Astrocyte (in vitro differentiated cells and primary cell): ENCODE measurements at regions not wholly inside any gene's neighbourhood (a gene's known extent, or its start where the extent isn't known, plus 50 kb on each side); places are given as distances from the start of the nearest gene placed in this dataset.

Experiments used
- DNase-seq: peaks from one replicate; pipeline ENCODE4 v3.0.0-alpha.2; 2010; ENCODE audit warnings: low read depth
- FAIRE-seq: peaks from 2 replicates; lab custom pipeline; 2011; peaks lifted over from hg19 to GRCh38; lab: Jason Lieb, UNC
- H2AFZ ChIP-seq: 2 replicates; pipeline ENCODE4 v1.6.0; 2012; ENCODE audit warnings: low read depth, low read length, inconsistent platforms
- H3K27ac ChIP-seq: 2 replicates; pipeline ENCODE4 v1.5.1; 2011; ENCODE audit warnings: low read depth, low read length, inconsistent platforms
- H3K27me3 ChIP-seq: 2 replicates; pipeline ENCODE4 v1.6.0; 2011; ENCODE audit warnings: low read length, inconsistent platforms; ENCODE audit not compliant: insufficient read depth
- H3K36me3 ChIP-seq: 2 replicates; pipeline ENCODE4 v1.5.1; 2011; ENCODE audit warnings: low read length, inconsistent platforms; ENCODE audit not compliant: insufficient read depth
- H3K4me1 ChIP-seq: 2 replicates; pipeline ENCODE4 v1.5.1; 2011; ENCODE audit warnings: low read length, inconsistent platforms; ENCODE audit not compliant: insufficient read depth
- H3K4me2 ChIP-seq: 2 replicates; pipeline ENCODE4 v1.6.0; 2012; ENCODE audit warnings: low read length, inconsistent platforms
- H3K4me3 ChIP-seq: 2 replicates; pipeline ENCODE4 v1.5.1; 2011; ENCODE audit warnings: low read depth, mild to moderate bottlenecking, low read length, inconsistent platforms; ENCODE audit not compliant: insufficient read depth
- H3K79me2 ChIP-seq: 2 replicates; pipeline ENCODE4 v1.6.0; 2012; ENCODE audit warnings: mild to moderate bottlenecking, low read length, inconsistent platforms; ENCODE audit not compliant: insufficient read depth
- H3K9ac ChIP-seq: 2 replicates; pipeline ENCODE4 v1.6.0; 2012; ENCODE audit warnings: mild to moderate bottlenecking, low read length, inconsistent platforms
- H3K9me3 ChIP-seq: 2 replicates; pipeline ENCODE4 v1.5.1; 2012; ENCODE audit warnings: low read depth, mild to moderate bottlenecking, low read length, inconsistent platforms; ENCODE audit not compliant: insufficient read depth
- H4K20me1 ChIP-seq: 2 replicates; pipeline ENCODE4 v1.6.0; 2012; ENCODE audit warnings: low read length, inconsistent platforms; ENCODE audit not compliant: insufficient read depth
- H3K27ac Mint-ChIP-seq: one replicate; pipeline ENCODE4 v1.8.0; 2021; ENCODE audit warnings: mild to moderate bottlenecking, mixed read lengths; ENCODE audit not compliant: unreplicated experiment
- H3K27me3 Mint-ChIP-seq: one replicate; pipeline ENCODE4 v1.8.0; 2021; ENCODE audit warnings: low read depth, mixed read lengths; ENCODE audit not compliant: unreplicated experiment
- H3K36me3 Mint-ChIP-seq: one replicate; pipeline ENCODE4 v1.8.0; 2021; ENCODE audit warnings: low read depth, mixed read lengths; ENCODE audit not compliant: unreplicated experiment
- H3K4me1 Mint-ChIP-seq: one replicate; pipeline ENCODE4 v1.8.0; 2021; ENCODE audit warnings: low read depth, mixed read lengths; ENCODE audit not compliant: unreplicated experiment
- H3K4me3 Mint-ChIP-seq: one replicate; pipeline ENCODE4 v1.8.0; 2021; ENCODE audit warnings: mild to moderate bottlenecking, moderate library complexity, mixed read lengths; ENCODE audit not compliant: unreplicated experiment
- H3K9me3 Mint-ChIP-seq: one replicate; pipeline ENCODE4 v1.8.0; 2021; ENCODE audit warnings: mild to moderate bottlenecking, mixed read lengths; ENCODE audit not compliant: unreplicated experiment
- CTCF ChIP-seq: IDR thresholded peaks from 2 replicates; pipeline ENCODE4 v1.5.1; 2011; ENCODE audit warnings: low read depth, mild to moderate bottlenecking, inconsistent platforms, low read length, moderate library complexity; ENCODE audit not compliant: insufficient read depth
- EZH2 ChIP-seq: IDR thresholded peaks from 2 replicates; pipeline ENCODE4 v1.6.1; 2012; ENCODE audit warnings: mild to moderate bottlenecking, low read length, inconsistent platforms; ENCODE audit not compliant: insufficient read depth

GRCh38 chr16:51524555-51525373 lies 373.7 kb upstream of the SALL1 start:
- Mint-ChIP-seq H3K36me3 (no peaks in the 10 kb centered on the region), H3K4me1 (peaks cover 8% of the 10 kb centered on the region), H3K9me3 (peaks cover 9% of the 10 kb centered on the region), H3K4me3 (no peak overlapping the region), H3K27ac (no peak overlapping the region), H3K27me3 (peaks cover 5% of the 10 kb centered on the region)
- Histone ChIP-seq H2AFZ (no peak overlapping the region), H3K27ac (no peak overlapping the region), H3K27me3 (no peaks in the 10 kb centered on the region), H3K79me2 (no peaks in the 10 kb centered on the region), H3K9ac (no peak overlapping the region), H3K9me3 (no peaks in the 10 kb centered on the region), H3K4me2 (no peak overlapping the region), H3K4me3 (no peak overlapping the region), H3K4me1 (peaks cover 6% of the 10 kb centered on the region), H3K36me3 (no peaks in the 10 kb centered on the region), H4K20me1 (no peaks in the 10 kb centered on the region)
- TF ChIP-seq CTCF (peak; percentile 8), EZH2 (no peak)
- no peak for FAIRE-seq
- DNase-seq: peak; percentile 77

GRCh38 chr16:51524070-51524469 lies 373.0 kb upstream of the SALL1 start:
- no peak overlapping the region for H3K4me3 ChIP-seq
- Mint-ChIP-seq H3K4me3 (no peak overlapping the region), H3K4me1 (peaks cover 8% of the 10 kb centered on the region), H3K9me3 (peaks cover 11% of the 10 kb centered on the region), H3K36me3 (no peaks in the 10 kb centered on the region), H3K27me3 (peaks cover 5% of the 10 kb centered on the region), H3K27ac (no peak overlapping the region)
- TF ChIP-seq EZH2 (no peak), CTCF (no peak)
- peaks cover 6% of the 10 kb centered on the region for H3K4me1 ChIP-seq
- no peaks in the 10 kb centered on the region for H3K36me3 ChIP-seq
- no peak overlapping the region for H3K4me2 ChIP-seq
- H3K9ac ChIP-seq: no peak overlapping the region
- H4K20me1 ChIP-seq: no peaks in the 10 kb centered on the region
- no peak overlapping the region for H2AFZ ChIP-seq
- no peak for DNase-seq
- H3K27me3 ChIP-seq: no peaks in the 10 kb centered on the region
- no peak overlapping the region for H3K27ac ChIP-seq
- H3K79me2 ChIP-seq: no peaks in the 10 kb centered on the region
- H3K9me3 ChIP-seq: no peaks in the 10 kb centered on the region
- FAIRE-seq: no peak

- no peaks in the 10 kb centered on the region for H4K20me1 ChIP-seq
- no peak overlapping the region for H3K9ac ChIP-seq
- Mint-ChIP-seq H3K27me3 (peaks cover 5% of the 10 kb centered on the region), H3K4me1 (peaks cover 8% of the 10 kb centered on the region), H3K27ac (no peak overlapping the region), H3K36me3 (no peaks in the 10 kb centered on the region), H3K4me3 (no peak overlapping the region), H3K9me3 (peaks cover 14% of the 10 kb centered on the region)
- no peak overlapping the region for H2AFZ ChIP-seq
- H3K27me3 ChIP-seq: no peaks in the 10 kb centered on the region
- no peak for FAIRE-seq
- no peak overlapping the region for H3K4me3 ChIP-seq
- DNase-seq: peak; percentile 32
- no peaks in the 10 kb centered on the region for H3K9me3 ChIP-seq
- peaks cover 6% of the 10 kb centered on the region for H3K4me1 ChIP-seq
- no peak overlapping the region for H3K4me2 ChIP-seq
- no peaks in the 10 kb centered on the region for H3K36me3 ChIP-seq
- H3K27ac ChIP-seq: no peak overlapping the region
- TF ChIP-seq EZH2 (no peak), CTCF (no peak)
- H3K79me2 ChIP-seq: no peaks in the 10 kb centered on the region
Measured at GRCh38 chr16:51523400-51523799, 372.3 kb upstream of the SALL1 start.
